NCI-H774 (cell line): ENCODE measurements at regions not wholly inside any gene's neighbourhood (a gene's known extent, or its start where the extent isn't known, plus 50 kb on each side); places are given as distances from the start of the nearest gene placed in this dataset.

Experiments
- DNase-seq: peaks from one replicate; lab custom pipeline; 2025; lab: John Stamatoyannopoulos, UW

- no peak for DNase-seq
These were observed 140.2 kb downstream of the GMNC start for GRCh38 chr3:190722181-190722905.

- peak; percentile 12 for DNase-seq
These were observed 141.2 kb downstream of the GMNC start for GRCh38 chr3:190721330-190721729.

- no peak for DNase-seq
These were observed 143.8 kb downstream of the GMNC start for GRCh38 chr3:190718671-190719070.

- no peak for DNase-seq
These were observed 144.4 kb downstream of the GMNC start for GRCh38 chr3:190718097-190718496.

GRCh38 chr3:190716961-190717360, 145.5 kb downstream of the GMNC start:
- no peak for DNase-seq

GRCh38 chr3:190716211-190716610, 146.3 kb downstream of the GMNC start:
- no peak for DNase-seq

- DNase-seq, result no peak
These were observed 151.8 kb downstream of the GMNC start for GRCh38 chr3:190710723-190711122.

GRCh38 chr3:190709351-190709773, 153.1 kb downstream of the GMNC start:
- DNase-seq, result no peak
